Skeletal muscle satellite cell (primary cell): ENCODE measurements at regions not wholly inside any gene's neighbourhood (a gene's known extent, or its start where the extent isn't known, plus 50 kb on each side); places are given as distances from the start of the nearest gene placed in this dataset.
"Not testable (repeated sequence)": the region's sequence is repeated elsewhere in the genome, so short reads cannot be mapped to it uniquely, and the experiment has no call there.

Experiments
- H3K27me3 ChIP-seq: 2 replicates; pipeline ENCODE4 v1.7.0; 2013; ENCODE audit warnings: low read length; ENCODE audit not compliant: control insufficient read depth, insufficient read depth
- H3K36me3 ChIP-seq: 2 replicates; pipeline ENCODE4 v1.7.0; 2013; ENCODE audit warnings: mild to moderate bottlenecking, control low read depth, low read length; ENCODE audit not compliant: insufficient read depth
- H3K4me1 ChIP-seq: 2 replicates; pipeline ENCODE4 v1.7.0; 2013; ENCODE audit warnings: low read length; ENCODE audit not compliant: control insufficient read depth, insufficient read depth
- H3K4me2 ChIP-seq: 2 replicates; pipeline ENCODE4 v1.7.0; 2013; ENCODE audit warnings: mild to moderate bottlenecking, low read length
- H3K4me3 ChIP-seq: 2 replicates; pipeline ENCODE4 v1.7.0; 2013; ENCODE audit warnings: low read length
- H3K9ac ChIP-seq: 2 replicates; pipeline ENCODE4 v1.7.0; 2013; ENCODE audit warnings: mild to moderate bottlenecking, low read depth, low read length, moderate library complexity
- H3K9me3 ChIP-seq: replicated peaks from 2 replicates; pipeline ENCODE4 v1.7.0; 2013; ENCODE audit warnings: mild to moderate bottlenecking, control low read depth, low read length

- Histone ChIP-seq H3K9me3 (no peaks in the 10 kb centered on the region), H3K4me1 (no peaks in the 10 kb centered on the region), H3K4me2 (no peak overlapping the region), H3K36me3 (no peaks in the 10 kb centered on the region), H3K9ac (no peak overlapping the region), H3K4me3 (no peak overlapping the region), H3K27me3 (no peaks in the 10 kb centered on the region)
Measured at GRCh38 chr1:59202455-59202854, 94.4 kb upstream of the FGGY start.

GRCh38 chr1:59204001-59204400 is 92.9 kb upstream of the FGGY start:
- Histone ChIP-seq H3K27me3 (no peaks in the 10 kb centered on the region), H3K4me3 (no peak overlapping the region), H3K9me3 (no peaks in the 10 kb centered on the region), H3K36me3 (no peaks in the 10 kb centered on the region), H3K4me2 (no peak overlapping the region), H3K9ac (no peak overlapping the region), H3K4me1 (no peaks in the 10 kb centered on the region)

- H3K9me3 ChIP-seq, H3K4me3 ChIP-seq, H3K4me2 ChIP-seq, H3K27me3 ChIP-seq, H3K36me3 ChIP-seq, H3K9ac ChIP-seq, H3K4me1 ChIP-seq: not testable (repeated sequence)
Measured at GRCh38 chr1:59206616-59207015, 90.3 kb upstream of the FGGY start.

- H3K4me3 ChIP-seq, H3K4me1 ChIP-seq, H3K4me2 ChIP-seq, H3K9me3 ChIP-seq, H3K27me3 ChIP-seq, H3K9ac ChIP-seq, H3K36me3 ChIP-seq: not testable (repeated sequence)
Measured at GRCh38 chr1:59210430-59210829, 86.5 kb upstream of the FGGY start.

DNA sequence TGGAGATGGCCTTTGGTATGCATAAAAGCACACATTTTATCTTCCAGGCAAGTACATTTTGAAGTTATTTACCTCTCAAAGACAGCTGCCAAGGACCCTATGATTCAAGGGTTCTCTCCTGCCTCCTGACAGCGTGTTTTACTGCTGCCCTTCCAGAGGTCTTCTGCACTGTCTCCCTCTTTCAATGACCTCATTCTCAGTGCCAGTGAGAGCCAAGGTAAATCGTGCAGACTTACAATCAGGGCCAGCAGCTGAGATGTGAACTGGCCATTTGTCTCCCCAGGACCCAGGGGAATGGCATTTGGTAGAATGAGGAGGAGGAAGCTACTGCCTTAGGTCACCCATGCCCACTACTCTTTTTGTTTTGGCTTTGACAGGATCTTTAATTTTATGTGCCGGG is 84.2 kb upstream of the FGGY start:
- Histone ChIP-seq H3K27me3 (no peaks in the 10 kb centered on the region), H3K9me3 (no peaks in the 10 kb centered on the region), H3K4me3 (no peak overlapping the region), H3K36me3 (no peaks in the 10 kb centered on the region), H3K9ac (no peak overlapping the region), H3K4me2 (no peak overlapping the region), H3K4me1 (no peaks in the 10 kb centered on the region)

DNA sequence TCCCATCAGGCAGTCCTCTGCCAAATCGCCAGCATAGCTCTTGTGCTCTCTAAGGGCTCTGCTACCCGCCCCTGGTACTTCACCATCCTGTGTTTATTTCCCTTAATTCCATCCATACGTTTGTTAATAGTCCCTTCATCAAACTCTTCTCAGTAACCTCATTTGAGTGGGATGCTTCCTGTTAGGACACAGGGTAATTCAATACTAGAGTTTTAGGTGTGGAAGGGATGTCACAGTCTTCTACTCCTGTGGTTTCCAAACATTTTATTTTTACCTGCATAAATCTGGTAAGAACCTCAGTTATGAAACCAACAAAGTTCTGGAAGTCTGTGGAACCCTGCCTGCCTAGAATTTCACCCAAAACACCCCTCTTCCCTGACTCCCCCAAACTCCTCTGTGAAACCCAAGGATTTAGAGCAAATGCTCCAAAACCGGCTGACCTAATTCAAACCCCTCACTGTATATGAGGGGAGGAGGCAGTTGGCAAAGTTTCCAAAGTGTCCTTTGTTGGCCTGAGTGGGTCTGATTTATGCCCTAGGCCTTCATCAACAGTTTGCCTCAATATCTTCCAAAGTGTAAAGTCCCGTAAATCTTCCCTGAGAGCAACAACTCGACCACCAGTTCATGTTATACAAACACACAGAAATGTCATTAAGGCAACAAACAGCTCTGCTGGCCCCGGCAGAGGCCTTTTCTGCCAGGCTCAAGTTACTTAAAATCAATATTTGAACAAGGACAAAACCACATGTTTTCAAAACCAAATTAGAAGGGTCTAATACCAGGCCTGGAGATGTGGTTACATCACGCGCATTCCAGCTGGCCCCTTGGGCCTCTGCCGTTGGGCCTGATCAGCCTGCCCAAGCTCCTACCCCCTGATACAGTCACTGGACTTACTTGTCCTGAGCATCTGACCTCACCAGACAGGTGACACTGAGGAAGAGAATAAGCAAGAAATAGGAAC is 82.4 kb upstream of the FGGY start:
- no peaks in the 10 kb centered on the region for H3K4me1 ChIP-seq
- H3K9ac ChIP-seq = no peak overlapping the region
- H3K36me3 ChIP-seq = no peaks in the 10 kb centered on the region
- no peak overlapping the region for H3K4me3 ChIP-seq
- H3K4me2 ChIP-seq = no peak overlapping the region
- no peaks in the 10 kb centered on the region for H3K9me3 ChIP-seq
- H3K27me3 ChIP-seq = no peaks in the 10 kb centered on the region

DNA sequence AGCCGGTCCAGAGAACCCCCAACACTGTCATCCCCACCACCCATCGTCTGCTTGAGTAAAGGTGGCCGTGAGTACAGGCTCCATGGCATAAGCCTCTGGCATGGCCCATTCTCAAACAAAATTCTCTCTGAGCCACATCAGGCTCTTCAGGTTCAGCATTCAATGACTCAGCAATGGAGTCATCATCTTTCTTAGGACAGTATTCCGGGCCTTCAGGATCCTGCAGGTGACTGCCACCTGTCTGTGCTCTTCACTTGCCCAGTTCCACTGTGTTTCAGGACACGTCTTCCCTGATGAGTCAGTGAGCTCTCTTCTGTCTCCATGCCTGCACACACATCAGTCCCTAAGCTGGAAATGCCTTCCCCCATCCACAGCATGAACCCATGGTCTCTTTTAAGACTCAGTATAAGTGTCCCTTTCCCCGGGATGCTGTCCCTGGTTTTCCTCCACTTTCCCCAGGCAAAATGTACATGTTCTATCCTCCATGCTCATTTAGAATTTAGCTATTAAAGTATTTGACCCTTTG is 81.1 kb upstream of the FGGY start:
- Histone ChIP-seq H3K9me3 (no peaks in the 10 kb centered on the region), H3K4me1 (no peaks in the 10 kb centered on the region), H3K9ac (no peak overlapping the region)

GRCh38 chr1:59217439-59217838 is 79.5 kb upstream of the FGGY start:
- H3K9me3 ChIP-seq, H3K4me2 ChIP-seq, H3K27me3 ChIP-seq, H3K4me3 ChIP-seq, H3K9ac ChIP-seq, H3K4me1 ChIP-seq, H3K36me3 ChIP-seq: not testable (repeated sequence)

More for the DNA sequence above, 81.1 kb upstream of the FGGY start:
- H3K4me2 ChIP-seq = no peak overlapping the region
- no peaks in the 10 kb centered on the region for H3K36me3 ChIP-seq
- no peaks in the 10 kb centered on the region for H3K27me3 ChIP-seq
- H3K4me3 ChIP-seq = no peak overlapping the region

DNA sequence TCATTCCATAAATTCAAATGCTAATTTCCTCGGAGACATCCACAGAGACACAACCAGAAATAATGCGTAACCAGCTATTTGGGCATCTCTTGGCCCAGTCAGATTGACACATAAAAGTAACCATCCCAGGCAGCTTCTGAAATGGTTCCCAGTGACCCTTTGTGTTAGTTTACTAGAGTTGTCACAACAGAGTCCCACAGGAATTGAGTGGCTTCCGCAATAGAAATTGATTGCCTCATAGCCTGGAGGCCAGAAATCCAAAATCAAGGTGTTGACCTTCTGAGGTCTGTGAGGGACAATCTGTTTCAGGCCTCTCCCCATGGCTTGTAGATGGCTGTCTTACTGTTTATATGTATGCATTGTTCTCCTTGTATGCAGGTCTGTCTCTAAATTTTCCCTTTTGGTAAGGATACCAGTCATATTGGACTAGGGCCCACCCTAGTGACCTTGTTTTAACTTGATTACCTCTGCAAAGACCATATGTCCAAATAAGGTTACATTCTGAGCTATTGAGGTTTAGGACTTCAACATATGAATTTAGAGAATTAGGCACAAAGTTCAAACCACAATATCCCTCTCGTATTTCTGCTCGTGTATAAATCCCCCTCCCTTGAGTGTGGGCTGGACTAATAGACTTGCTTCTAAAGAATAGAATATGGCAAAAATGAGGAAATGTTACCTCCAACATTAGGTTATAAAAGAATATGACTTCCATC is 78.2 kb upstream of the FGGY start:
- H3K4me2 ChIP-seq = no peak overlapping the region
- H3K9me3 ChIP-seq = no peaks in the 10 kb centered on the region
- no peaks in the 10 kb centered on the region for H3K36me3 ChIP-seq
- no peak overlapping the region for H3K4me3 ChIP-seq
- H3K9ac ChIP-seq = no peak overlapping the region
- no peaks in the 10 kb centered on the region for H3K4me1 ChIP-seq
- H3K27me3 ChIP-seq = no peaks in the 10 kb centered on the region

DNA sequence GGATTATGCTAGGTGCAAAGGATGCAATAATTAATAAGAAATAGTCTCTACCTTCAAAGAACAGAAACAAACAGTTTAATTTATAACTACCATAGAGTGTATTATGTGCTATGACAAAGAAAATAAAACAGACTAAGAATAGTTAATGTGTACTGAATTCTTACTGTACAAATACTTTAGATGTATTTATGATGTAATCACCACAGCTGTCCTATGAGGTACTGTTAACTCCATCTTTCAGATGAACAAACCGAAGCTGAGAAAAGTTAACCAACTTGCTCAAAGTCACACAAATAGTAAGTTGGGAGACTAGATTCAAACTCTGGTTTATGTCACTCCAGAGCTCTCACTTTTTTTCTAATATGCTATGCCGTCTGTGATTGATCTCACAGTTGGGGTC is 77.0 kb upstream of the FGGY start:
- H3K9me3 ChIP-seq = no peaks in the 10 kb centered on the region
- H3K4me1 ChIP-seq = peaks cover 4% of the 10 kb centered on the region
- H3K4me3 ChIP-seq = no peak overlapping the region
- H3K36me3 ChIP-seq = no peaks in the 10 kb centered on the region
- no peak overlapping the region for H3K4me2 ChIP-seq
- H3K9ac ChIP-seq = no peak overlapping the region
- H3K27me3 ChIP-seq = no peaks in the 10 kb centered on the region

- no peak overlapping the region for H3K4me2 ChIP-seq
- H3K27me3 ChIP-seq = no peaks in the 10 kb centered on the region
- no peak overlapping the region for H3K4me3 ChIP-seq
- no peaks in the 10 kb centered on the region for H3K9me3 ChIP-seq
- peaks cover 4% of the 10 kb centered on the region for H3K4me1 ChIP-seq
- H3K36me3 ChIP-seq = no peaks in the 10 kb centered on the region
- no peak overlapping the region for H3K9ac ChIP-seq
Measured at GRCh38 chr1:59220356-59220755, 76.5 kb upstream of the FGGY start.
